Osteocyte (in vitro differentiated cells): ENCODE measurements at regions not wholly inside any gene's neighbourhood (a gene's known extent, or its start where the extent isn't known, plus 50 kb on each side); places are given as distances from the start of the nearest gene placed in this dataset.

Source experiments
- DNase-seq: peaks from one replicate; pipeline ENCODE4 v3.0.0; 2021; ENCODE audit warnings: mixed read lengths; ENCODE audit not compliant: unreplicated experiment; ENCODE audit errors: extremely low spot score
- H3K27ac Mint-ChIP-seq: one replicate; pipeline ENCODE4 v1.8.0; 2021; ENCODE audit warnings: mild to moderate bottlenecking, mixed read lengths; ENCODE audit not compliant: unreplicated experiment
- H3K27me3 Mint-ChIP-seq: one replicate; pipeline ENCODE4 v1.8.0; 2021; ENCODE audit warnings: mixed read lengths; ENCODE audit not compliant: unreplicated experiment
- H3K36me3 Mint-ChIP-seq: one replicate; pipeline ENCODE4 v1.8.0; 2021; ENCODE audit warnings: mixed read lengths; ENCODE audit not compliant: unreplicated experiment
- H3K4me1 Mint-ChIP-seq: one replicate; pipeline ENCODE4 v1.8.0; 2021; ENCODE audit warnings: mixed read lengths; ENCODE audit not compliant: unreplicated experiment
- H3K4me3 Mint-ChIP-seq: one replicate; pipeline ENCODE4 v1.8.0; 2021; ENCODE audit warnings: mild to moderate bottlenecking, moderate library complexity, mixed read lengths; ENCODE audit not compliant: unreplicated experiment
- H3K9me3 Mint-ChIP-seq: one replicate; pipeline ENCODE4 v1.8.0; 2021; ENCODE audit warnings: mixed read lengths; ENCODE audit not compliant: unreplicated experiment
- TF ChIP-seq, protein P1 (sequence below): fragments of 200-600 bp; sonication (generic); IDR thresholded peaks from 2 replicates; pipeline ENCODE4 v1.5.0; 2021; ENCODE audit warnings: antibody characterized with exemption, mild to moderate bottlenecking, moderate library complexity

DNA sequence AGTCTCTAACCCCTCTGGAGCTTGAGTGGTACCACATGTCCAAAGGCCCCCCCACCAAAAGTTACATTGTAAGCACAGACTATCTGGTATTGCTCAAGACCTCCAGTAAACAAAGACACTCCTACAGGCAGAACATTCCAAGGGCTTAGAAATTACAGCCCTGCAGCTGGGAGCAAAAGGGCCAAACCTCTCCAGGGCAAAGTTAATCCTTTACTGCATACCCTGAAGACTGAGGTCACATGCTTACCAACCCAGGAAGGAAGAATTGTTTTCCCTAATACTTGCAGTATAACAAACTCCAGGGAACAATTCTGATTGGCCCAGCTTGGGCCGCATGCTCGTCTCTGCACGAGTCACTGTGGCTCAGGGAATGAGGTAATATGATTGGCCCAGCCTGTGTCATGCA lies 266.1 kb upstream of the NR2F2 start:
- no peak overlapping the region for H3K4me3 Mint-ChIP-seq
- H3K27me3 Mint-ChIP-seq, result no peaks in the 10 kb centered on the region
- H3K9me3 Mint-ChIP-seq, result no peaks in the 10 kb centered on the region
- H3K27ac Mint-ChIP-seq, result no peak overlapping the region
- TF ChIP-seq, protein P1, sequence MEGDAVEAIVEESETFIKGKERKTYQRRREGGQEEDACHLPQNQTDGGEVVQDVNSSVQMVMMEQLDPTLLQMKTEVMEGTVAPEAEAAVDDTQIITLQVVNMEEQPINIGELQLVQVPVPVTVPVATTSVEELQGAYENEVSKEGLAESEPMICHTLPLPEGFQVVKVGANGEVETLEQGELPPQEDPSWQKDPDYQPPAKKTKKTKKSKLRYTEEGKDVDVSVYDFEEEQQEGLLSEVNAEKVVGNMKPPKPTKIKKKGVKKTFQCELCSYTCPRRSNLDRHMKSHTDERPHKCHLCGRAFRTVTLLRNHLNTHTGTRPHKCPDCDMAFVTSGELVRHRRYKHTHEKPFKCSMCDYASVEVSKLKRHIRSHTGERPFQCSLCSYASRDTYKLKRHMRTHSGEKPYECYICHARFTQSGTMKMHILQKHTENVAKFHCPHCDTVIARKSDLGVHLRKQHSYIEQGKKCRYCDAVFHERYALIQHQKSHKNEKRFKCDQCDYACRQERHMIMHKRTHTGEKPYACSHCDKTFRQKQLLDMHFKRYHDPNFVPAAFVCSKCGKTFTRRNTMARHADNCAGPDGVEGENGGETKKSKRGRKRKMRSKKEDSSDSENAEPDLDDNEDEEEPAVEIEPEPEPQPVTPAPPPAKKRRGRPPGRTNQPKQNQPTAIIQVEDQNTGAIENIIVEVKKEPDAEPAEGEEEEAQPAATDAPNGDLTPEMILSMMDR, result no peak
- H3K36me3 Mint-ChIP-seq, result no peaks in the 10 kb centered on the region
- DNase-seq, result no peak
- peaks cover 8% of the 10 kb centered on the region for H3K4me1 Mint-ChIP-seq

- H3K9me3 Mint-ChIP-seq, result no peaks in the 10 kb centered on the region
- DNase-seq, result no peak
Observed at GRCh38 chr15:96066126-96066525, 264.4 kb upstream of the NR2F2 start.

DNA sequence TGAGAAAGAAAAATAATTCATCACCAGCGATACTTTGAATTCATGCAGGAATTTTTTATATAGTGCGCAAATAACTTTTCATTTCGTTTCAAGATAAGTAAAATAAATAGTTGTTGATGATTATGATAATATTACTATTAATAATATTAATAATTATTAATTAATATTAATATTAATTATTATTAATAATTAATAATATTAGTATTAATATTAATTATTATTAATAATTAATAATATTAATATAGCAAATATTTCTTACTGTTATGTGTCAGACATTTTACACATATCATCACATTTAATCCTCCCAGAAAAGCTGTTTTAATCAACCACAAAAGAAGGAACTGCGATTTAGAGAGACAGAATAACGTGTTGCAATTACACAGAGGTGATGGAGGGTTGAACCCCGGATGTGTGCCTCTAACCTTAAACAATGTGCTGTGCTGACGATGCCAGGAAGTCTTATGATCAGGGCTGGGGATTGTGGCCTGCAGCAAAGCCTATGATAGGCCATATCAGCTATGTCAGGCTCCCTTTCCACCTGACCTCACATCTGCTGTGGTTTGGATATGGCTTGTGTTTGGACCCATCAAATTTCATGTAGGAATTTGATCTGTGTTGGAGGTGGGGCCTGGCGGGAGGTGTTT lies 263.5 kb upstream of the NR2F2 start:
- Mint-ChIP-seq H3K27me3 (no peaks in the 10 kb centered on the region), H3K27ac (no peak overlapping the region), H3K36me3 (no peaks in the 10 kb centered on the region), H3K4me1 (peaks cover 5% of the 10 kb centered on the region), H3K9me3 (no peaks in the 10 kb centered on the region), H3K4me3 (no peak overlapping the region)
- no peak for DNase-seq
- TF ChIP-seq, protein P1, result no peak

More at GRCh38 chr15:96066126-96066525, 264.4 kb upstream of the NR2F2 start:
- Mint-ChIP-seq H3K4me3 (no peak overlapping the region), H3K27ac (no peak overlapping the region), H3K4me1 (peaks cover 5% of the 10 kb centered on the region), H3K36me3 (no peaks in the 10 kb centered on the region), H3K27me3 (no peaks in the 10 kb centered on the region)
- TF ChIP-seq, protein P1, result no peak

GRCh38 chr15:96067677-96068076 lies 262.8 kb upstream of the NR2F2 start:
- no peak overlapping the region for H3K27ac Mint-ChIP-seq
- H3K27me3 Mint-ChIP-seq, result no peaks in the 10 kb centered on the region
- no peak overlapping the region for H3K4me3 Mint-ChIP-seq

DNA sequence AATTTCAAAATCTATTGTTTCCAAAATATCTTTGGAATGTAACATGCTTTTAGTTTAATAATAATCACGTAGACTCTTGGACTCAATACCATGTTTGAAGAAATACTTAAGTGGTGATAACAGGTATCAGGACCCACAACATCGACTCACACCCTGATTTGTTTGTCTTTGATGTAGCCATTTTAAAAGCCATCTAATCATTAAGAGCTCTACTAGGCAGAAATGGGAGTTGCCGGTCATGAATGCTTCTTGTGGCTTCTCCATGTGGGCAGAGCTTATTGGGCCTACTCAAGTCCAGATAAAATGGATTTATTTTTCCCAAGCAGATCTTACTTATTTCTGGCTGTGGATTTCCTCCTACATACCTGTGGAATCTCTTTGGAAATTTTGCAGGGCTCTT lies 261.6 kb upstream of the NR2F2 start:
- DNase-seq, result no peak
- H3K27ac Mint-ChIP-seq, result no peak overlapping the region
- peaks cover 2% of the 10 kb centered on the region for H3K4me1 Mint-ChIP-seq
- no peak overlapping the region for H3K4me3 Mint-ChIP-seq
- H3K36me3 Mint-ChIP-seq, result no peaks in the 10 kb centered on the region
- no peaks in the 10 kb centered on the region for H3K27me3 Mint-ChIP-seq
- TF ChIP-seq, protein P1, result no peak
- no peaks in the 10 kb centered on the region for H3K9me3 Mint-ChIP-seq

More at GRCh38 chr15:96067677-96068076, 262.8 kb upstream of the NR2F2 start:
- TF ChIP-seq, protein P1, result no peak
- no peak for DNase-seq
- peaks cover 5% of the 10 kb centered on the region for H3K4me1 Mint-ChIP-seq
- H3K9me3 Mint-ChIP-seq, result no peaks in the 10 kb centered on the region
- no peaks in the 10 kb centered on the region for H3K36me3 Mint-ChIP-seq
